ENCODE measurements at regions not wholly inside any gene's neighbourhood (a gene's known extent, or its start where the extent isn't known, plus 50 kb on each side); places are given as distances from the start of the nearest gene placed in this dataset.

DNA sequence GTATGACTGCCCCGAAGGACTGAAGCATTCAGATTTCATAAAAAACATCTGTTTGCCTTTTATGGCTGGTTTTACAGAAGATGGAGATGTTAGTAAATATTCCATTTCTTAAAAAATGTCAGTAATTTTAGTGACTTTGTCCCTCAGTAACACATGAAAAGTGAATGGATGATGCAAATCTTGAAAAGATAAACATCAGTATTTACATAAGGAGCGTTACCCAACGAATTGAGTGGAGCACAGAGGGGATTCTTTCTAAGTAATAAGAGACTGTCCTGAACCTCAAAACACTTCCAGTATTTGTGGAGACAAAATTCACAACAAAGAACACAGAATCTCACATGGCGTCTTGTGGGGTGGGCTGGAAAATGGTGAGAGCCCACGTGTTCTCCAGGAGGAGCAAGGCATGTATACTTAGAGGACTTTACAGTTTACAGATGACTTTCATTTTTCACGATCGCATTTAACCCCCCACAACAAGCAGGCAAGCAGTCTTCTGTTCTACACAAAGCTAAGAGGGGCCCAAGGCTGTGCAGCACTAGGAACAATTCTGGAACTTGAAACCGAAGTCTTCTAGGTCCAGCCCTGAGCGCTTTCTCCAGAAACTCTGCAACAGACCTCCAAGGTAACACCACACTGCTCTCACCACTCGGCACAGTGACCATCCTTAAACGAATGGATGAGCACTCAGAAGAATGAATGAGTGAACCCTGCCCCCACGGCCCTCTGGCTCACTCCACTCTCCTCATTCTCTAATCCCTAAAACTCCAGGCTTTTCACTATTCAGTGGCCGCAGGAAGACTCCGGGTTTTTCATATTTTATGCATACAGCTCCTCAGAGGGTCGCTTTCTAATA is 709.8 kb downstream of the UQCRFS1 start:
- Histone ChIP-seq H4K20me1 (ENCODE audit: control insufficient read depth, insufficient read depth) (no peaks in the 10 kb centered on the region), H3K9me3 (replicated peaks; ENCODE audit: control insufficient read depth, insufficient read depth, low read length) (no peaks in the 10 kb centered on the region; the same call in 2 of the 3 replicates), H3K27me3 (replicated peaks in 1 of 2; ENCODE audit: control insufficient read depth in 2 of 2, insufficient read depth in 2 of 2, low read length in 1 of 2) (no peaks in the 10 kb centered on the region), H3K4me2 (ENCODE audit: control insufficient read depth, insufficient read depth) (no peak overlapping the region), H2AFZ (ENCODE audit: control insufficient read depth, low read depth, low read length) (no peak overlapping the region), H3K9ac (ENCODE audit: control insufficient read depth, insufficient read depth, low read length) (no peak overlapping the region), H3K27ac (ENCODE audit: control insufficient read depth, insufficient read depth) (no peak overlapping the region), H3K4me3 (no peak overlapping the region), H3K4me1 (ENCODE audit: control insufficient read depth, insufficient read depth, low read length) (no peaks in the 10 kb centered on the region), H3K79me2 (ENCODE audit: control insufficient read depth, insufficient read depth, low read length) (no peaks in the 10 kb centered on the region), H3K36me3 (ENCODE audit: control insufficient read depth in 2 of 2, insufficient read depth in 2 of 2, low read length in 1 of 2) (no peaks in the 10 kb centered on the region)
- POLR2A ChIA-PET, result interaction anchor here (1.5 kb wide), 1 partner anchor 19 kb away, joined by 3 read pairs; no protein-coding TSS in a partner anchor
- no TSS peak for BruUV-seq (replicated peaks)
- RAD21 ChIA-PET (ENCODE audit: unreplicated experiment), result interaction anchor here (1.8 kb wide), 1 partner anchor 20 kb away, joined by 5 read pairs; no protein-coding TSS in a partner anchor
- TF ChIP-seq CBX5 (IDR thresholded peaks at IDR 0.05; ENCODE audit: low read depth), result no peak
- no peak for TF ChIP-seq ZSCAN29 (IDR thresholded peaks at IDR 0.05)
- TF ChIP-seq ZBED1 (IDR thresholded peaks at IDR 0.05; ENCODE audit: borderline replicate concordance), result no peak
- no peak for TF ChIP-seq FOXM1 (IDR thresholded peaks at IDR 0.05; ENCODE audit: low read depth, low read length)
- TF ChIP-seq RBBP5 (conservative IDR thresholded peaks at IDR 0.05), result no peak
- no peak for TF ChIP-seq GATAD2B (conservative IDR thresholded peaks at IDR 0.05; ENCODE audit: low read depth)
- no peak for TF ChIP-seq DPF2 (IDR thresholded peaks at IDR 0.05)
- TF ChIP-seq, protein P1, sequence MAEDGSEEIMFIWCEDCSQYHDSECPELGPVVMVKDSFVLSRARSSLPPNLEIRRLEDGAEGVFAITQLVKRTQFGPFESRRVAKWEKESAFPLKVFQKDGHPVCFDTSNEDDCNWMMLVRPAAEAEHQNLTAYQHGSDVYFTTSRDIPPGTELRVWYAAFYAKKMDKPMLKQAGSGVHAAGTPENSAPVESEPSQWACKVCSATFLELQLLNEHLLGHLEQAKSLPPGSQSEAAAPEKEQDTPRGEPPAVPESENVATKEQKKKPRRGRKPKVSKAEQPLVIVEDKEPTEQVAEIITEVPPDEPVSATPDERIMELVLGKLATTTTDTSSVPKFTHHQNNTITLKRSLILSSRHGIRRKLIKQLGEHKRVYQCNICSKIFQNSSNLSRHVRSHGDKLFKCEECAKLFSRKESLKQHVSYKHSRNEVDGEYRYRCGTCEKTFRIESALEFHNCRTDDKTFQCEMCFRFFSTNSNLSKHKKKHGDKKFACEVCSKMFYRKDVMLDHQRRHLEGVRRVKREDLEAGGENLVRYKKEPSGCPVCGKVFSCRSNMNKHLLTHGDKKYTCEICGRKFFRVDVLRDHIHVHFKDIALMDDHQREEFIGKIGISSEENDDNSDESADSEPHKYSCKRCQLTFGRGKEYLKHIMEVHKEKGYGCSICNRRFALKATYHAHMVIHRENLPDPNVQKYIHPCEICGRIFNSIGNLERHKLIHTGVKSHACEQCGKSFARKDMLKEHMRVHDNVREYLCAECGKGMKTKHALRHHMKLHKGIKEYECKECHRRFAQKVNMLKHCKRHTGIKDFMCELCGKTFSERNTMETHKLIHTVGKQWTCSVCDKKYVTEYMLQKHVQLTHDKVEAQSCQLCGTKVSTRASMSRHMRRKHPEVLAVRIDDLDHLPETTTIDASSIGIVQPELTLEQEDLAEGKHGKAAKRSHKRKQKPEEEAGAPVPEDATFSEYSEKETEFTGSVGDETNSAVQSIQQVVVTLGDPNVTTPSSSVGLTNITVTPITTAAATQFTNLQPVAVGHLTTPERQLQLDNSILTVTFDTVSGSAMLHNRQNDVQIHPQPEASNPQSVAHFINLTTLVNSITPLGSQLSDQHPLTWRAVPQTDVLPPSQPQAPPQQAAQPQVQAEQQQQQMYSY (CRISPR knock-in tag; IDR thresholded peaks at IDR 0.05), result no peak
- TF ChIP-seq, protein P2, sequence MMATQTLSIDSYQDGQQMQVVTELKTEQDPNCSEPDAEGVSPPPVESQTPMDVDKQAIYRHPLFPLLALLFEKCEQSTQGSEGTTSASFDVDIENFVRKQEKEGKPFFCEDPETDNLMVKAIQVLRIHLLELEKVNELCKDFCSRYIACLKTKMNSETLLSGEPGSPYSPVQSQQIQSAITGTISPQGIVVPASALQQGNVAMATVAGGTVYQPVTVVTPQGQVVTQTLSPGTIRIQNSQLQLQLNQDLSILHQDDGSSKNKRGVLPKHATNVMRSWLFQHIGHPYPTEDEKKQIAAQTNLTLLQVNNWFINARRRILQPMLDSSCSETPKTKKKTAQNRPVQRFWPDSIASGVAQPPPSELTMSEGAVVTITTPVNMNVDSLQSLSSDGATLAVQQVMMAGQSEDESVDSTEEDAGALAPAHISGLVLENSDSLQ (IDR thresholded peaks at IDR 0.05), result no peak
- TF ChIP-seq SIN3A (IDR thresholded peaks at IDR 0.05; ENCODE audit: low read depth, low read length), result no peak
- TF ChIP-seq NR2C1 (IDR thresholded peaks at IDR 0.05), result no peak
- in situ Hi-C loops (cut with MboI), result no loop called here
- WGBS (ENCODE audit: insufficient coverage, insufficient replicate concordance, low lambda C conversion rate, missing lambda C conversion rate), result 25% methylated on average over 15 of the region's 15 CpGs
- no peak for ATAC-seq
- intact Hi-C loops (cut with micrococcal nuclease; ENCODE audit: unreplicated experiment), result no loop called here
- DNase-seq (ENCODE audit: low read depth, low spot score), result no peak
- no peak for FAIRE-seq
- CTCF ChIA-PET, result no interaction called here
- SMC1A ChIA-PET (ENCODE audit: uncharacterized antibody, unreplicated experiment), result interaction anchor here (0.9 to 3.9 kb wide), 5 partner anchors 8 to 34 kb away, joined by 3 to 23 read pairs (median 6); no protein-coding TSS in a partner anchor
